NCI-H2171 treated with DMSO at 0.1 percent for 48 hours (cell line): ENCODE measurements at regions not wholly inside any gene's neighbourhood (a gene's known extent, or its start where the extent isn't known, plus 50 kb on each side); places are given as distances from the start of the nearest gene placed in this dataset.
A peak's percentile ranks its signal among the peaks of the same experiment; 100 is the strongest.

ENCODE experiments used
- DNase-seq: peaks from one replicate; lab custom pipeline; 2025; lab: John Stamatoyannopoulos, UW

- DNase-seq, result no peak
These were observed 154.4 kb upstream of the COL5A1 start for GRCh38 chr9:134487066-134487710.

- DNase-seq, result no peak
These were observed 153.0 kb upstream of the COL5A1 start for GRCh38 chr9:134488331-134489280.

- DNase-seq, result no peak
These were observed 151.8 kb upstream of the COL5A1 start for GRCh38 chr9:134489621-134490408.

GRCh38 chr9:134490446-134490845, 151.2 kb upstream of the COL5A1 start:
- DNase-seq, result no peak

- no peak for DNase-seq
These were observed 150.3 kb upstream of the COL5A1 start for GRCh38 chr9:134491196-134491835.

DNA sequence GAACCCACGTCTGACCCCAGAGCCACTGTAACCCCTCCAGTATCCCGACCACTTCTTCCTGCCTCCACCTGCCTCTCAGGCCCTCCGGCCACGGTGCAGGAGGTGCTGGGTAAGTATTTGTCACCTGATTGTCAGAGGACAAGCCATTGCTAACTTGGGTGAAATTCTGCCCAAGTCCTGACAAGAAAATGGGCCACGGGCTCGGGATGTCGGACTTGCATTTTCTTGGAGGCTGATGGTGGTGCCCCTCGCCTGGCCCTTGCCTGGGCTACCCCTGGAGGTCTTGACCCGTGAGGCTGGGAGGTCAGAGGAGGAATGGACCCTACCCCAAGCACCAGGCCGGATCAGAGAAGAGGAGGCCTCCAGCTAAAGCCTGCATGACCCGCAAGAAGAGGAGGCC, 149.7 kb upstream of the COL5A1 start:
- DNase-seq, result no peak

- peak; percentile 90 for DNase-seq
These were observed 149.3 kb upstream of the COL5A1 start for GRCh38 chr9:134492281-134492691.

DNA sequence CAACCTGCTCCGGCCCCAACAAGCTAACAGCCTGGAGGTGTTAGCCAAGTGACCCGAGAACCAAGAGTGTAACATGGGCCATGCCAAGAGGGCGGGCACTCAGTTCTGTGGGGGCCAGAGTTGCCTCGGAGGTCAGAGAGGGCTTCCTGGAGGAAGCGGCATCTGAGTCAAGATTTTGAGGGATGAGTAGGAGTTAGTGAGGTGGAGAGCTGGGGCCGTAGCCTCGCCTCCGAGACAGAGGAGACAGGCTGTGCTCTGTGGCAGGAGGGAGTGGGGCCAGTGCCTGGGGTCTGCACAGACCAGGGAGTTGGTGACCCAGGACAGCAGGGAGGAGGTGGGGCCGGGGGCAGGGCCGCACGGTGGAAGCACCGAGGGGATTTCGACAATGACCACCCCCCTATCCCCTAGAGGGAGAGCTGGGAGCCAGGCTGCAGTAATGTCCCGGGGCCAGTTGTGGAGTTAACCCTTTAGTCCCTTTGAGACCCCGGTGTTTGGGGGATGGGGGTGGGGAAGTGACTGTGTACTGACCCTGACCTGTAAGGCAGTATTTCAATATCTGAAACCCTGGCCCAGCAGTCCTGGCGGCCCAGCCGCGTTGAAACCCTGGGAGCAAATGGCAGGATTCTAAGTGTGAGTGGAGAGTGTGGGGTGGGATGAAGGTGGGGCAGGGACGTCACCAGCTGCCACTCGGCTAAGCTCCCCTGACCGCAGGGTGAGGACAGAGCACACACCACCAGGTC, 148.7 kb upstream of the COL5A1 start:
- no peak for DNase-seq

DNA sequence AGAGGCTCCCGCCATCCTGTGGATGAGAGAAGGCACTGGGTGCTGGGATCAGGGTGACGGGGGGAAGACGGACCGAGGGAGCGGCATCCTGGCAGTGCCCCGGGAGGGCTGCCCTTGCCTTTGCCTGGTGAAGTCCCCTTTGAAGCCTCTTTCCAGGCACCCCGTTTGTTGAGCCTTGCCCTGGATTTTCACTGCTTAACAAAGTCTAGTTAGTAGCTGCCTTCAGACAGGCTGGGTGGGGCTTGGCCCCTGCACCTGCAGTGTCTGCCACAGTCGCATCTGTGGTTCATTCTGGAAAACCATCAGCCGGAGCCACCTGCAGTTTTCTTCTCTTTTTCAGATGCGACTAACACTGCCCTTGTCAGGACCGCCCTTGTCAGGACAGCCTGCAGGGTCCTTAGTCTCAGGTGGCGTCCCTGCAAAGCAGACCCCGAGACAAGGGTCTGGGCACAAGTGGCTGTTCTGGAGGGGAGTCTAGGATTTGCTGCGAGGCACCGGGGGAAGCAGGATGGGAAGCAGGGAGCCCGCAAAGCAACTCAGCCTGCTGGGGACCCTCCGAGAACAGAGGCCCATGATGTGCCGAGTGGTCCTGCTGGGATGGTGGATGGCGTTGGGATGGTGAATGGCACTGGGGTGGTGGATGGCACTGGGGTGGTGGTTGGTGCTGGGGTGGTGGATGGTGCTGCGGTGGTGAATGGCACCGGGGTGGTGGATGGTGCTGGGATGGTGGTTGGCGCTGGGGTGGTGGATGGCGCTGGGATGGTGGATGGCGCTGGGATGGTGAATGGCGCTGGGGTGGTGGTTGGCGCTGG, 147.9 kb upstream of the COL5A1 start:
- DNase-seq, result no peak

GRCh38 chr9:134494273-134494815, 147.3 kb upstream of the COL5A1 start:
- no peak for DNase-seq

- DNase-seq, result no peak
These were observed 146.7 kb upstream of the COL5A1 start for GRCh38 chr9:134494905-134495304.

DNA sequence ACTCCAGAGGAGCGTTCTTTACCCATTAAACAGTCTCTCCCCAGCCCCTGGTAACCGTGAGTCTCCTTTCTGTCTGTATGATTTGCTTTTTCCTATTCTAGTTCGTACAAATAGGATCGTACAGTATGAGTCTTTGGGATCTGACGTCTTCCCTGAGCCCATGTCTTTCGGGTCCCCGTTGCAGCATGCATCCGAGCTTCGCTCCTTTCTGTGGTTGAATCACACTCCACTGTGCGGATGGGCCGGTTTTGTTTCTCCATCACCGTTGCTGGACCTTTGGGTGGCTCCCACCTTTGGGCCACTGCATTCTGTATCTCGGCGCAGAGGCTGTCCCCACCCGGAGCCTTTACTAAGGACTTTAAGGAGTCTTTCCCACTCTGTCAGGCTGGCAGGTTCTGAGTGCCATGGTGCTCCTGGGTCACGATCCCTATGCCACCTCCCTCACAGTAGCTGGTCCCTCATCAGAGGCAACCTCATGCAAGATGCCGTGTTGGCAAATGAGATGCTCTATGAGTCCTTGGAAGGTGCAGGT, 145.7 kb upstream of the COL5A1 start:
- no peak for DNase-seq

GRCh38 chr9:134496413-134497282, 145.0 kb upstream of the COL5A1 start:
- no peak for DNase-seq

- no peak for DNase-seq
These were observed 144.2 kb upstream of the COL5A1 start for GRCh38 chr9:134497283-134497860.

GRCh38 chr9:134498814-134499166, 142.8 kb upstream of the COL5A1 start:
- no peak for DNase-seq

- DNase-seq, result no peak
These were observed 140.5 kb upstream of the COL5A1 start for GRCh38 chr9:134500931-134501760.

GRCh38 chr9:134501761-134502265, 139.8 kb upstream of the COL5A1 start:
- DNase-seq, result no peak
